ENCODE measurements at regions not wholly inside any gene's neighbourhood (a gene's known extent, or its start where the extent isn't known, plus 50 kb on each side); places are given as distances from the start of the nearest gene placed in this dataset.
"Not testable (repeated sequence)": the region's sequence is repeated elsewhere in the genome, so short reads cannot be mapped to it uniquely, and the experiment has no call there.

DNA sequence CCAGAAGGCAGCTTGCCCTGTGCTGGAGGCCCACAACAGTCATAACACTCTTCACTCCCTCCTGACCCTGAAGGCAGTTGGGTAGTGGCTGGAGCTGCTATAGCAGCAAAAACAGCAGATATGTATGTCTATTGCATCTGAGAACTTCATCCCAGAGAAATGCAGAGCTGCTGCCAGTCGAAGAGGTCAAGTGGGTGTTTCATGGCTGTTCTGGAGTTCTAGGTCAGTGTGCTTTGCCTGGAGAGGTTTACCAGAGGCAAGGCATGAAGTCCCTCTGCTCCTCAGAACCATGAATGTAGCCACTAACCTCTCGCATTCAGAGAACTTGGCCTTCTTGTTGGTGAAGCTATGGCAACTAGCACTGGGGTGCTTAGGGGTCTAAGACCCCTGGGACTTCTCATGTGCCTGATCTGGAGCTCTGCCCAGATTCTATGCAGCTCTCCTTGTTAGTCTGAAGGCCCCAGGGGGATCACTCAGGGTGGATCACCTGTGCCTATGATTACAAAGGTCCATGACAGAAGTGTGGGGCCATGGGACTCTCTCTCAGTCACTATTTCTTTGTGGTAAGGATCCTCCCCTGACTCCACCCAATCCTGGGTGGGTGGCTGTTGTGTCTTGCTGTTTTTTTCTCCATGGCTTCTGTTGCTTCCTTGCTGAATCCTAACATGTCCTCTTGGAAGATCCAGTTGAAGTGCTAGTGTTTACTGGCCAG lies 637.7 kb upstream of the TPTE start:
- H3K4me1 ChIP-seq; DNase-seq (ENCODE audit: extremely low spot score in 2 of 2); H3K4me3 ChIP-seq; H3K9me3 ChIP-seq; H3K36me3 ChIP-seq; intact Hi-C loops (cut with DNase I); H3K27me3 ChIP-seq; H3K27ac ChIP-seq: not testable (repeated sequence)

DNA sequence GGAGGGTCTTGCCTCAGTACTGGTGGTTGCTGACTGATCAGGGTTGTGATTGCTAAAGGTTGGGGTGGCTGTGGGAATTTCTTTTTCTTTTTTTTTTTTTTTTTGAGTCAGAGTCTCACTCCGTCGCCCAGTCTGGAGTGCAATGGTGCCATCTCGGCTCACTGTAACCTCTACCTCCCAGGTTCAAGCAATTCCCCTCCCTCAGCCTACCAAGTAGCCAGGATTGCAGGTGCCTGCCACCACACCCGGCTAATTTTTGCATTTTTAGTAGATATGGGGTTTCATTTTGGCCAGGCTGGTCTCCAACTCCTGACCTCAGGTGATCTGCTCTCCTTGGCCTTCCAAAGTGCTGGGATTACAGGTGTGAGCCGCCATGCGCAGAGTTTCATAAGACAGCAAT lies 632.9 kb upstream of the TPTE start:
- H3K4me3 ChIP-seq; DNase-seq (ENCODE audit: extremely low spot score in 2 of 2); H3K27ac ChIP-seq; intact Hi-C loops (cut with DNase I); H3K9me3 ChIP-seq; H3K4me1 ChIP-seq; H3K36me3 ChIP-seq; H3K27me3 ChIP-seq: not testable (repeated sequence)

GRCh38 chr21:9903579-9903978 lies 617.8 kb upstream of the TPTE start:
- H3K27ac ChIP-seq; H3K36me3 ChIP-seq; H3K4me3 ChIP-seq; H3K4me1 ChIP-seq; DNase-seq (ENCODE audit: extremely low spot score in 2 of 2); intact Hi-C loops (cut with DNase I); H3K27me3 ChIP-seq; H3K9me3 ChIP-seq: not testable (repeated sequence)

GRCh38 chr21:9914135-9914534 lies 607.2 kb upstream of the TPTE start:
- H3K27ac ChIP-seq; H3K9me3 ChIP-seq; H3K4me3 ChIP-seq; DNase-seq (ENCODE audit: extremely low spot score in 2 of 2); H3K4me1 ChIP-seq; H3K36me3 ChIP-seq; H3K27me3 ChIP-seq; intact Hi-C loops (cut with DNase I): not testable (repeated sequence)

DNA sequence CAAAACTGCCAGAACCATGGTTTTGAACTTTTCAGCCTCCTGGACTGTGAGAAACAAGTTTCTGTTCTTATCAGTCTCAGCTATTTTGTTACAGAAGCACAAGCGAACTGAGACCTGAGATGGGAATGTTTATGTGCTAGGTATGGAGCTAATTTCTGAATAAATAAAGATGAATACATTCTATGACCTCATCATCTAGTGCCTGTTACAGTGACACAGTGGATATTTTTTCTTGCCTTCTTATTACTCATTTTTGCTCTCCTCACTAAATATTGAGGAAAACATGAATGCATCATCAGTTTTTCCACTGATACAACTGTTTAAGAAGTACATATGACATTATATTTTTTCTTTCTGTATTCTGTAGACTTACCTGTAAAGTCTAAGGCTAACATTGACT lies 601.9 kb upstream of the TPTE start:
- intact Hi-C loops (cut with DNase I); H3K4me3 ChIP-seq; H3K4me1 ChIP-seq; H3K27me3 ChIP-seq; H3K36me3 ChIP-seq; H3K9me3 ChIP-seq; H3K27ac ChIP-seq; DNase-seq (ENCODE audit: extremely low spot score in 2 of 2): not testable (repeated sequence)

- H3K4me1 ChIP-seq, result not testable (repeated sequence)
Measured at GRCh38 chr21:9943639-9944038, 577.7 kb upstream of the TPTE start.

DNA sequence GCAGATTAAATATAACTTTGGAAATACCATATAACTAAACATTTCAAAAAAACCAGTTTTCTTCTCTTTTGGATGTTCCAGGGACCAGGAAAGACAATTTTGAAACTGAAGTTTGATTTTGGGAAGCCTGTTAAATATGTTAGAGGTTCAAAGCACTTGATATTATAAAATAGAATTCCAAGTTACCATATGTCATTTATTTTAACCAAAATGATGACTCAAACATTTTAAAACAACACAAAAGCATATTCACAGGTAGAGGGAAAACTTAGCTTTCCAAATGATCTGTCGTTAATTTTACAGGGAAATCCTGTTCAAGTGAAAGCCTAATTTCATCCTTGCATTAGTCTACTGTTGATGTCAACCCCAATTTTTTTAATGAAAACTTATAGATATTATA lies 575.3 kb upstream of the TPTE start:
- intact Hi-C loops (cut with DNase I); DNase-seq (ENCODE audit: extremely low spot score in 2 of 2); H3K4me1 ChIP-seq; H3K36me3 ChIP-seq; H3K4me3 ChIP-seq; H3K27ac ChIP-seq; H3K27me3 ChIP-seq: not testable (repeated sequence)
- H3K9me3 ChIP-seq, result peaks cover 11% of the 10 kb centered on the region

More at GRCh38 chr21:9943639-9944038, 577.7 kb upstream of the TPTE start:
- H3K27ac ChIP-seq; intact Hi-C loops (cut with DNase I); H3K4me3 ChIP-seq; H3K27me3 ChIP-seq; DNase-seq (ENCODE audit: extremely low spot score in 2 of 2); H3K36me3 ChIP-seq: not testable (repeated sequence)
- peaks cover 11% of the 10 kb centered on the region for H3K9me3 ChIP-seq

DNA sequence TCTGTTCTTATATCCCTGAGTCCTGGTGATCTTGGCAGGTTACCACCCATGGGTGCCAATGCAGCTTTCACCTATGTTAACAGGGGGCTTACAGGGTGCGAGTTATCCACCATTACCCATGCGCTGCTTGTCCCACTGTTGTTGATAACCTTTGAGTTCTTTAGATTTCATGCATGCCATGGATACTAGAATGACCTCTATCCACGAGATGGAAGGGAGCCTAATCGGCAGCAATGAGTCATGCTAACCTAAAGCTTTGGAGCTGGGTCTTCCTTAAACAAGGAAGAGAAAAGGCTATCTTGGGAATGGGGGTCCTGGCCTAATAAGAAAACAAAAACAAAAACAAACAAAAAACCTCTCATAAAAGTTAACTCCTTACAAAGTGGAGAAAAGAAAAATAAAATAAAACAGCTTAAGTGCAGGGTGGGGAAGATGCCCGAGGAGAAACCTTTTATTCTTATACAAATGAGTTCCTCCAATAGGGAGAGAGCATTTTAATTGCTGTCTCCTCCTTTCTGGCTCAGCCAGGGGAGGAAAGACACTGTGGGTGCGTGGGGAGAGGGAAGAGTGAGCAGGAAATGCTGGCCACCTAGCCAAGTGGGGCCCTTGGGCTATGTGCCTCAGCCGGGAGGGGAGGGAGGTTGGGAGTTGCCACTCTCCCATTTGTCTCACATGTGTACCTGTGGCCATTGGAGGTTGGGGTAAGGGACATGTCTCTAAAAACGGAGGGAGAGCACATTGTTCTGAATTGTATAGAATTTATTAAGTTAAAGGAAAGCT lies 571.7 kb upstream of the TPTE start:
- H3K9me3 ChIP-seq, result peaks cover 11% of the 10 kb centered on the region
- H3K4me3 ChIP-seq; H3K27me3 ChIP-seq; H3K27ac ChIP-seq; H3K36me3 ChIP-seq; intact Hi-C loops (cut with DNase I); DNase-seq (ENCODE audit: extremely low spot score in 2 of 2); H3K4me1 ChIP-seq: not testable (repeated sequence)

DNA sequence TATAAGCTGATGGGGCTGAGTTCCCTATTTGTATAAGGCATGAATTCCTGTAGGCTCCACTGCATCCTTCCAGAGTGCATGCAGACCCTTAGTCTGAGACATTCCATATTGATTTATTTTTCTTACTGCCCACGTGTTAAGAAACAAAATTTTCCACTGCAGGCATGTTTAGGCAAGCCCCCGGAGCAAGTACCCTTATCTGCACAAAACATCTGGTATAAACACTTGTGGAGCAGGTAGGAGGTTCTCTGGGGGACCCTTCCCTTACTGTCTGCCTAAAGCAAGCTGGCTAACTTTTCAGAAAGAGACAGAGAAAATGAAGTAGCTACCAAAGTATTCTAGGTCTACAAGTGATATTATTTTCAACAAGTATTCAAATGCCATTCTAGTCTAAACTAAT lies 571.0 kb upstream of the TPTE start:
- intact Hi-C loops (cut with DNase I); H3K27me3 ChIP-seq; H3K4me3 ChIP-seq; H3K36me3 ChIP-seq; DNase-seq (ENCODE audit: extremely low spot score in 2 of 2); H3K27ac ChIP-seq; H3K9me3 ChIP-seq; H3K4me1 ChIP-seq: not testable (repeated sequence)

DNA sequence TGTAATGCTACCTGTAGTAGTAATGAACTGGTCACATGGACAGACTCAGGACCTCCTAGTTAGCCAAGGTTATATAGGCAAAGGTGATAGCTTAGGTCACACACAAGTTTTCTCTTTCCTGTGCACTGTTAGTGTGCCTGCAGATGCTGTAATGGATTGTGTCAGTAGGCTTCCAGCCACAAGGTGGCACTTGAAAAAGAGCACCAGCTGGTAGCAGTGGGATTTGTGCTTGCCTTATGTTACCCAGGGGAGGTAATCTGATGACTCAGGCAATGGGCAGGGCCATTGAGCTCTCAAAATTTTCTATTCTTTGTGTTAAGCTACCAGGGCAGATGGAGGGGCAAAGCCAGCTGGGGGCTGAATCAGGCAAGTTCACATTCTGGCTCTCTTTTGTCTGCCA lies 562.6 kb upstream of the TPTE start:
- intact Hi-C loops (cut with DNase I); H3K27ac ChIP-seq; H3K4me1 ChIP-seq; H3K27me3 ChIP-seq; H3K36me3 ChIP-seq; H3K9me3 ChIP-seq; DNase-seq (ENCODE audit: extremely low spot score in 2 of 2); H3K4me3 ChIP-seq: not testable (repeated sequence)

- H3K27ac ChIP-seq; DNase-seq (ENCODE audit: extremely low spot score in 2 of 2); intact Hi-C loops (cut with DNase I); H3K4me1 ChIP-seq; H3K36me3 ChIP-seq; H3K4me3 ChIP-seq; H3K27me3 ChIP-seq; H3K9me3 ChIP-seq: not testable (repeated sequence)
Measured at GRCh38 chr21:9959220-9959964, 562.0 kb upstream of the TPTE start.
